Endodermal cell (in vitro differentiated cells): ENCODE measurements at regions not wholly inside any gene's neighbourhood (a gene's known extent, or its start where the extent isn't known, plus 50 kb on each side); places are given as distances from the start of the nearest gene placed in this dataset.

Experiments
- DNase-seq: peaks from one replicate; pipeline ENCODE4 v3.0.0-alpha.2; 2017
- H3K27ac ChIP-seq: 2 replicates; pipeline ENCODE4 v1.5.1; 2013; ENCODE audit warnings: mild to moderate bottlenecking, low read depth, low read length, moderate library complexity
- H3K27me3 ChIP-seq: 2 replicates; pipeline ENCODE4 v1.6.1; 2013; ENCODE audit warnings: mild to moderate bottlenecking, low read length, moderate library complexity; ENCODE audit not compliant: insufficient read depth, control insufficient read depth, poor library complexity, severe bottlenecking
- H3K36me3 ChIP-seq: 2 replicates; pipeline ENCODE4 v1.7.0; 2013; ENCODE audit warnings: mild to moderate bottlenecking, low read length, moderate library complexity; ENCODE audit not compliant: control insufficient read depth, insufficient read depth
- H3K4me1 ChIP-seq: one replicate; pipeline ENCODE4 v1.7.0; 2013; ENCODE audit warnings: low read length; ENCODE audit not compliant: control insufficient read depth, insufficient read depth
- H3K4me3 ChIP-seq: 2 replicates; pipeline ENCODE4 v1.5.1; 2013; ENCODE audit warnings: mild to moderate bottlenecking, low read length, moderate library complexity
- H3K9ac ChIP-seq: 2 replicates; pipeline ENCODE4 v1.6.1; 2013; ENCODE audit warnings: mild to moderate bottlenecking, low read length, moderate library complexity; ENCODE audit not compliant: poor library complexity, severe bottlenecking; ENCODE audit errors: extremely low read depth
- H3K9me3 ChIP-seq: 2 replicates; pipeline ENCODE4 v1.6.1; 2013; ENCODE audit warnings: mild to moderate bottlenecking, low read length, moderate library complexity; ENCODE audit not compliant: control insufficient read depth
- H3K27ac Mint-ChIP-seq: 2 replicates; pipeline ENCODE4 v1.8.0; 2020; ENCODE audit warnings: mixed read lengths
- H3K27me3 Mint-ChIP-seq: 2 replicates; pipeline ENCODE4 v1.8.0; 2021; ENCODE audit warnings: mild to moderate bottlenecking, mixed read lengths; ENCODE audit not compliant: insufficient read depth
- H3K36me3 Mint-ChIP-seq: 2 replicates; pipeline ENCODE4 v1.8.0; 2020; ENCODE audit warnings: low read depth, mixed read lengths
- H3K4me1 Mint-ChIP-seq: 2 replicates; pipeline ENCODE4 v1.8.0; 2020; ENCODE audit warnings: mixed read lengths
- H3K4me3 Mint-ChIP-seq: 2 replicates; pipeline ENCODE4 v1.8.0; 2020; ENCODE audit warnings: mild to moderate bottlenecking, moderate library complexity, mixed read lengths
- H3K9me3 Mint-ChIP-seq: 2 replicates; pipeline ENCODE4 v1.8.0; 2020; ENCODE audit warnings: mild to moderate bottlenecking, mixed read lengths
- CTCF ChIP-seq: fragments of 200-600 bp; sonication (generic); conservative IDR thresholded peaks from 2 replicates; pipeline ENCODE4 v1.5.0; 2021; ENCODE audit warnings: antibody characterized with exemption, mild to moderate bottlenecking
- WGBS, 2 experiments: methylation state at CpG; one replicate each; pipeline versions ENCODE4 v1.1.5 to v1.1.7; 2013; ENCODE audit warnings: missing lambda C conversion rate in 2 of 2, mixed read lengths in 1 of 2; ENCODE audit not compliant: insufficient coverage in 1 of 2, insufficient read length in 1 of 2; 5-methylcytosine and 5-hydroxymethylcytosine counted together

- Mint-ChIP-seq H3K27me3 (peaks cover 2% of the 10 kb centered on the region), H3K36me3 (no peaks in the 10 kb centered on the region), H3K4me3 (no peak overlapping the region), H3K4me1 (peaks cover 8% of the 10 kb centered on the region), H3K27ac (no peak overlapping the region), H3K9me3 (peaks cover 15% of the 10 kb centered on the region)
- no peaks in the 10 kb centered on the region for H3K4me1 ChIP-seq
- peaks cover 10% of the 10 kb centered on the region for H3K9me3 ChIP-seq
- WGBS, 2 experiments: 90 to 96% methylated on average over 2 to 4 of the region's 5 CpGs
- H3K36me3 ChIP-seq: no peaks in the 10 kb centered on the region
- no peak for TF ChIP-seq CTCF
- no peak overlapping the region for H3K4me3 ChIP-seq
- DNase-seq: no peak
- H3K27me3 ChIP-seq: no peaks in the 10 kb centered on the region
- no peak overlapping the region for H3K9ac ChIP-seq
- no peak overlapping the region for H3K27ac ChIP-seq
These were observed 80.3 kb upstream of the ETS2 start for GRCh38 chr21:38725196-38726157.

- Mint-ChIP-seq H3K36me3 (no peaks in the 10 kb centered on the region), H3K27me3 (peaks cover 2% of the 10 kb centered on the region), H3K4me3 (no peak overlapping the region), H3K9me3 (peaks cover 15% of the 10 kb centered on the region), H3K27ac (no peak overlapping the region), H3K4me1 (peaks cover 6% of the 10 kb centered on the region)
- TF ChIP-seq CTCF: no peak
- no peak overlapping the region for H3K4me3 ChIP-seq
- peaks cover 10% of the 10 kb centered on the region for H3K9me3 ChIP-seq
- WGBS, 2 experiments: 71% methylated on average over 1 of the region's 1 CpG; no CpG with 5 or more reads in 1 of the 2 experiments
- DNase-seq: no peak
- no peak overlapping the region for H3K27ac ChIP-seq
- H3K27me3 ChIP-seq: no peaks in the 10 kb centered on the region
- no peaks in the 10 kb centered on the region for H3K4me1 ChIP-seq
- H3K9ac ChIP-seq: no peak overlapping the region
- H3K36me3 ChIP-seq: no peaks in the 10 kb centered on the region
These were observed 79.2 kb upstream of the ETS2 start for GRCh38 chr21:38726482-38726881.

GRCh38 chr21:38729291-38729690 lies 76.4 kb upstream of the ETS2 start:
- Mint-ChIP-seq H3K36me3 (no peaks in the 10 kb centered on the region), H3K9me3 (peaks cover 15% of the 10 kb centered on the region), H3K4me1 (peaks cover 9% of the 10 kb centered on the region), H3K4me3 (no peak overlapping the region), H3K27ac (no peak overlapping the region), H3K27me3 (no peaks in the 10 kb centered on the region)
- H3K36me3 ChIP-seq: no peaks in the 10 kb centered on the region
- no peaks in the 10 kb centered on the region for H3K27me3 ChIP-seq
- no peak for TF ChIP-seq CTCF
- WGBS, 2 experiments: no CpG with 5 or more reads among the region's 1 CpG
- H3K9ac ChIP-seq: no peak overlapping the region
- H3K27ac ChIP-seq: no peak overlapping the region
- DNase-seq: no peak
- H3K4me3 ChIP-seq: no peak overlapping the region
- no peaks in the 10 kb centered on the region for H3K4me1 ChIP-seq
- H3K9me3 ChIP-seq: peaks cover 10% of the 10 kb centered on the region
